ENCODE measurements at regions not wholly inside any gene's neighbourhood (a gene's known extent, or its start where the extent isn't known, plus 50 kb on each side); places are given as distances from the start of the nearest gene placed in this dataset.

GRCh38 chr12:90299121-90299520 is 590.5 kb upstream of the ATP2B1 start:
- no peak overlapping the region for H2BK12ac ChIP-seq (ENCODE audit: insufficient read length, low read depth, low read length)
- no peak overlapping the region for H3K23ac ChIP-seq (ENCODE audit: insufficient read length, low read depth, low read length)
- H3K4me3 Mint-ChIP-seq, result no peak overlapping the region
- H3K27me3 Mint-ChIP-seq (ENCODE audit: low read depth), result no peaks in the 10 kb centered on the region
- TF ChIP-seq CTCF (conservative IDR thresholded peaks at IDR 0.05), result no peak
- H3K27ac Mint-ChIP-seq, result no peak overlapping the region
- no peak overlapping the region for H4K91ac ChIP-seq (ENCODE audit: insufficient read length, low read depth, low read length)
- no peak overlapping the region for H2BK120ac ChIP-seq (ENCODE audit: low read depth, low read length, poor library complexity, severe bottlenecking)
- H3K79me1 ChIP-seq (ENCODE audit: insufficient read depth, low read depth, low read length, poor library complexity, severe bottlenecking), result no peaks in the 10 kb centered on the region
- no peaks in the 10 kb centered on the region for H3K27me3 ChIP-seq (ENCODE audit: insufficient read depth, low read length)
- H3K4me1 ChIP-seq (ENCODE audit: insufficient read depth, low read length), result no peaks in the 10 kb centered on the region
- H3K27ac ChIP-seq (ENCODE audit: insufficient read length, low read depth, low read length), result no peak overlapping the region
- H3K79me2 ChIP-seq (ENCODE audit: insufficient read depth, low read length), result no peaks in the 10 kb centered on the region
- no peak overlapping the region for H3K4me2 ChIP-seq (ENCODE audit: insufficient read depth, insufficient read length, low read length)
- no peak overlapping the region for H4K8ac ChIP-seq (replicated peaks; ENCODE audit: insufficient read length, low read depth, low read length)
- H3K36me3 Mint-ChIP-seq (ENCODE audit: insufficient read depth in 1 of 3, low read depth in 3 of 3), result no peaks in the 10 kb centered on the region; a peak in 1 of 7 replicates
- H3K14ac ChIP-seq (ENCODE audit: insufficient read depth, low read length), result no peak overlapping the region
- no peak for DNase-seq
- no peak overlapping the region for H3K9ac ChIP-seq (ENCODE audit: extremely low read depth, insufficient read length, low read length)
- H2AK5ac ChIP-seq (ENCODE audit: insufficient read length, low read length), result no peak overlapping the region
- WGBS (ENCODE audit: extremely low coverage, insufficient read length, low lambda C conversion rate), result no CpG with 5 or more reads among the region's 4 CpGs
- H2BK15ac ChIP-seq (ENCODE audit: low read depth, low read length), result no peak overlapping the region
- H4K5ac ChIP-seq (ENCODE audit: insufficient read length, low read depth, low read length), result no peak overlapping the region
- no peak overlapping the region for H2AFZ ChIP-seq (ENCODE audit: low read length)
- H2BK5ac ChIP-seq (ENCODE audit: insufficient read length, low read length), result no peak overlapping the region
- no peaks in the 10 kb centered on the region for H3K23me2 ChIP-seq (ENCODE audit: insufficient read length, low read depth, low read length, poor library complexity, severe bottlenecking)
- no peak overlapping the region for H2BK20ac ChIP-seq (ENCODE audit: low read depth, low read length, poor library complexity, severe bottlenecking)
- H3K56ac ChIP-seq (ENCODE audit: insufficient read length, low read depth, low read length), result no peak overlapping the region
- H3K4ac ChIP-seq (ENCODE audit: low read depth, low read length), result no peak overlapping the region
- no peaks in the 10 kb centered on the region for H4K20me1 ChIP-seq (ENCODE audit: control insufficient read depth, insufficient read depth, insufficient read length)
- no peaks in the 10 kb centered on the region for H3K4me1 Mint-ChIP-seq
- H3K9me3 ChIP-seq (ENCODE audit: control insufficient read depth, low read depth, low read length), result no peaks in the 10 kb centered on the region
- no peaks in the 10 kb centered on the region for H3K9me3 Mint-ChIP-seq
- H3K18ac ChIP-seq (ENCODE audit: insufficient read length, low read depth, low read length), result no peak overlapping the region
- no peak overlapping the region for H3T11ph ChIP-seq (ENCODE audit: low read length)

Data from H9 (cell line).